HepG2 (cell line): ENCODE measurements at regions not wholly inside any gene's neighbourhood (a gene's known extent, or its start where the extent isn't known, plus 50 kb on each side); places are given as distances from the start of the nearest gene placed in this dataset.

ENCODE experiments used
- ATAC-seq: fragments of 200-7000 bp; cut with Tn5 transposase; 3 replicates; pipeline ENCODE4 v1.9.1; 2020; ENCODE audit warnings: mild to moderate bottlenecking, moderate library complexity
- BruUV-seq: library from RNA; stranded (reverse); fragments of 400-500 nt; replicated peaks from 2 replicates; lab custom pipeline; 2021; lab: Mats Ljungman, UMichigan
- CTCF ChIA-PET: fragments of 300-600 bp; formaldehyde crosslinking; extraction: SDS; loops from one replicate; lab custom pipeline; 2021; ENCODE audit warnings: low total read pairs, inconsistent platforms, low intra/inter-chr PET ratio; lab: Yijun Ruan, JAX
- POLR2A ChIA-PET: fragments of 350-600 bp; sonication (Branson Sonifier 250); formaldehyde crosslinking; loops from one replicate; lab custom pipeline; 2020; ENCODE audit warnings: antibody characterized with exemption, inconsistent platforms; lab: Yijun Ruan, JAX
- DNase-seq: peaks from one replicate; pipeline ENCODE4 v3.0.0-alpha.2; 2015; ENCODE audit warnings: low spot score
- FAIRE-seq: peaks from 3 replicates; lab custom pipeline; 2011; peaks lifted over from hg19 to GRCh38; lab: Jason Lieb, UNC
- H2AFZ ChIP-seq: one replicate; pipeline ENCODE4 v1.6.1; 2011; ENCODE audit warnings: low read length, inconsistent platforms
- H3K27ac ChIP-seq: fragments of 300-600 bp; 3 replicates; pipeline ENCODE4 v1.8.0; 2011; ENCODE audit warnings: mixed run types, mild to moderate bottlenecking, mixed read lengths, low read length, inconsistent platforms; ENCODE audit not compliant: insufficient read depth; ENCODE audit errors: extremely low read length
- H3K27me3 ChIP-seq, 2 experiments: fragments of 200-600 bp in 1 of 2; 2 replicates in 1 of 2; 3 replicates in 1 of 2; pipeline versions ENCODE4 v1.6.0 to v1.8.0; 2011; ENCODE audit warnings: low read length in 2 of 2, mild to moderate bottlenecking in 2 of 2, moderate library complexity in 2 of 2, inconsistent platforms in 1 of 2; ENCODE audit not compliant: insufficient read depth in 2 of 2, control insufficient read depth in 1 of 2
- H3K36me3 ChIP-seq, 2 experiments: fragments of 200-600 bp in 1 of 2; replicated peaks in 1 of 2; 2 replicates in 1 of 2; 3 replicates in 1 of 2; pipeline versions ENCODE4 v1.5.1 to v1.8.0; 2011; ENCODE audit warnings: low read length in 2 of 2, inconsistent platforms in 1 of 2; ENCODE audit not compliant: insufficient read depth in 2 of 2, control insufficient read depth in 1 of 2
- H3K4me1 ChIP-seq: 2 replicates; pipeline ENCODE4 v1.5.1; 2012; ENCODE audit warnings: low read length, inconsistent platforms; ENCODE audit not compliant: insufficient read depth
- H3K4me2 ChIP-seq: 2 replicates; pipeline ENCODE4 v1.6.0; 2011; ENCODE audit warnings: low read depth, low read length, inconsistent platforms
- H3K4me3 ChIP-seq, 3 experiments: fragments of 200-600 bp in 1 of 3; sonication (generic), shearing (Covaris generic) in 1 of 3; replicated peaks in 1 of 3; 2 replicates each; pipeline ENCODE4 v1.5.1; 2011 to 2016; ENCODE audit warnings: low read length in 3 of 3, inconsistent platforms in 2 of 3, low read depth in 2 of 3, mild to moderate bottlenecking in 2 of 3, control low read depth in 1 of 3, mixed read lengths in 1 of 3; ENCODE audit not compliant: insufficient read depth in 1 of 3
- H3K79me2 ChIP-seq: one replicate; pipeline ENCODE4 v1.6.1; 2011; ENCODE audit warnings: low read length, inconsistent platforms; ENCODE audit not compliant: insufficient read depth
- H3K9ac ChIP-seq: 2 replicates; pipeline ENCODE4 v1.6.0; 2011; ENCODE audit warnings: mild to moderate bottlenecking, low read depth, low read length, inconsistent platforms; ENCODE audit not compliant: insufficient read depth
- H3K9me3 ChIP-seq: 2 replicates; pipeline ENCODE4 v1.5.1; 2012; ENCODE audit warnings: mild to moderate bottlenecking, low read length
- H4K20me1 ChIP-seq: 2 replicates; pipeline ENCODE4 v1.6.0; 2011; ENCODE audit warnings: inconsistent platforms, mild to moderate bottlenecking, low read length, moderate library complexity; ENCODE audit not compliant: insufficient read depth
- ATF4 ChIP-seq, 2 experiments: fragments of 450-650 bp in 1 of 2; sonication (generic) in 1 of 2; formaldehyde crosslinking; IDR thresholded peaks; 2 replicates each; pipeline versions ENCODE4 v1.5.0 to v1.8.0; 2020 to 2022; ENCODE audit warnings: mild to moderate bottlenecking in 1 of 2, missing genetic modification reagents in 1 of 2
- CTCF ChIP-seq: sonication (generic); formaldehyde crosslinking; IDR thresholded peaks from 2 replicates; pipeline ENCODE4 v1.5.0; 2020; ENCODE audit warnings: mild to moderate bottlenecking, missing genetic modification reagents, moderate library complexity
- NCOA5 ChIP-seq: sonication (generic); formaldehyde crosslinking; IDR thresholded peaks from 2 replicates; pipeline ENCODE4 v1.4.0; 2020; ENCODE audit warnings: missing genetic modification reagents
- RCOR2 ChIP-seq: IDR thresholded peaks from 2 replicates; pipeline ENCODE4 v1.6.1; 2016; ENCODE audit warnings: missing biosample characterization, missing genetic modification reagents
- SAP130 ChIP-seq: IDR thresholded peaks from 2 replicates; pipeline ENCODE4 v1.6.1; 2016; ENCODE audit warnings: low read depth
- STAT5B ChIP-seq: sonication (generic); formaldehyde crosslinking; IDR thresholded peaks from 2 replicates; pipeline ENCODE4 v1.4.0; 2020; ENCODE audit warnings: missing genetic modification reagents
- TEAD3 ChIP-seq: optimal IDR thresholded peaks from 2 replicates; pipeline ENCODE3; 2016; ENCODE audit warnings: borderline replicate concordance
- TFAP4 ChIP-seq: sonication (generic); IDR thresholded peaks from 2 replicates; pipeline ENCODE4 v1.6.1; 2016; ENCODE audit warnings: low read depth, borderline replicate concordance
- XRCC5 ChIP-seq: fragments of 200-400 bp; formaldehyde crosslinking; optimal IDR thresholded peaks from 2 replicates; pipeline ENCODE3; 2017; ENCODE audit warnings: mild to moderate bottlenecking, low read length
- ZNF607 ChIP-seq: sonication (generic); formaldehyde crosslinking; IDR thresholded peaks from 2 replicates; pipeline ENCODE4 v1.5.1; 2020; ENCODE audit warnings: missing genetic modification reagents, mild to moderate bottlenecking, borderline replicate concordance
- ZNF652 ChIP-seq: IDR thresholded peaks from 2 replicates; pipeline ENCODE4 v1.6.1; 2016; ENCODE audit warnings: low read depth, borderline replicate concordance
- ZSCAN22 ChIP-seq: sonication (generic); formaldehyde crosslinking; IDR thresholded peaks from 2 replicates; pipeline ENCODE4 v1.4.0; 2020; ENCODE audit warnings: mild to moderate bottlenecking, missing genetic modification reagents
- WGBS: methylation state at CpG from one replicate; pipeline ENCODE4 v1.1.6; 2017; ENCODE audit warnings: low lambda C conversion rate; 5-methylcytosine and 5-hydroxymethylcytosine counted together
- in situ Hi-C: cut with HindIII; loops from 2 replicates; pipeline ENCODE4 v1.10.0; 2017; ENCODE audit warnings: low pct_unique_long_range_greater_than_20kb; ENCODE audit not compliant: extremely low pct_ligation_motif_present
- intact Hi-C: fragments of 100-400 bp; cut with micrococcal nuclease; formaldehyde crosslinking; loops from one replicate; pipeline ENCODE4 v1.10.0; 2022; ENCODE audit not compliant: unreplicated experiment
- TF ChIP-seq, protein P1 (sequence below): sonication (generic); formaldehyde crosslinking; IDR thresholded peaks from 2 replicates; pipeline ENCODE4 v1.4.0; 2020; ENCODE audit warnings: mild to moderate bottlenecking, missing genetic modification reagents

GRCh38 chr15:35145336-35145735, 60.2 kb upstream of the NANOGP8 start:
- DNase-seq = no peak
- H3K9ac ChIP-seq = no peak overlapping the region
- intact Hi-C loops = no loop called here
- FAIRE-seq = no peak
- 0 out of 2 replicates have a peak, but pooled peaks cover 8% of the 10 kb centered on the region for H3K4me1 ChIP-seq
- no TSS peak for BruUV-seq
- no peak overlapping the region for H2AFZ ChIP-seq
- in situ Hi-C loops = no loop called here
- 100% methylated on average over 1 of the region's 1 CpG for WGBS
- H3K79me2 ChIP-seq = no peaks in the 10 kb centered on the region
- no peak overlapping the region for H3K4me3 ChIP-seq
- H3K36me3 ChIP-seq = no peaks in the 10 kb centered on the region
- CTCF ChIA-PET = no interaction called here
- H3K27ac ChIP-seq = no peak overlapping the region
- TF ChIP-seq, protein P1, sequence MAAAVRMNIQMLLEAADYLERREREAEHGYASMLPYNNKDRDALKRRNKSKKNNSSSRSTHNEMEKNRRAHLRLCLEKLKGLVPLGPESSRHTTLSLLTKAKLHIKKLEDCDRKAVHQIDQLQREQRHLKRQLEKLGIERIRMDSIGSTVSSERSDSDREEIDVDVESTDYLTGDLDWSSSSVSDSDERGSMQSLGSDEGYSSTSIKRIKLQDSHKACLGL (CRISPR knock-in tag) = no peak
- no peak for TF ChIP-seq CTCF (CRISPR knock-in tag)
- no peak for TF ChIP-seq NCOA5 (CRISPR knock-in tag)
- TF ChIP-seq, all 625 proteins: peak for 0
- POLR2A ChIA-PET = no interaction called here
- Histone ChIP-seq H4K20me1 (no peaks in the 10 kb centered on the region), H3K9me3 (no peaks in the 10 kb centered on the region), H3K27me3 (no peaks in the 10 kb centered on the region), H3K4me2 (no peak overlapping the region)
- ATAC-seq = no peak

DNA sequence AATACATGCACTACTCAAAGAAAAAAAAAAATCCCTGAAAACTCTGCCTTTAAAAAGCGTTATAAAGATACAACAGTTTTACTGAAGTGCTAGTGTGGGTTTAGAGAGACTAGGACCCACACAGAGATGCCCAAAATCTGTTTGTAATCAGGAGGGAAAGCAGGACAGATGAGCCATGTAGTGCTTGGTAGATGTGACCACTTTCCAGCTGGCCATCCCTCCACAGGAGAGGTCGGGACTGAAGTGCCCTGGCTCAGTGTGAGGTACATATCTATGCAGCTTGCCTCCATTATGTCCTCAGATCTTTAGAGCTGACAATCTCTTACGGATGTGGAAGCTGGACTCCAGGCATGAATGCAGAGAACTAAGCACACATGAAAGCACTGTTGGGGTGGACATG, 57.5 kb upstream of the NANOGP8 start:
- H3K79me2 ChIP-seq = no peaks in the 10 kb centered on the region
- H3K9ac ChIP-seq = no peak overlapping the region
- in situ Hi-C loops (no loop called here), intact Hi-C loops (no loop called here)
- DNase-seq (no peak), ATAC-seq (no peak), FAIRE-seq (no peak)
- no peaks in the 10 kb centered on the region for H3K9me3 ChIP-seq
- H3K4me3 ChIP-seq = no peak overlapping the region
- 74% methylated on average over 3 of the region's 3 CpGs for WGBS
- H3K4me2 ChIP-seq = no peak overlapping the region
- CTCF ChIA-PET = no interaction called here
- POLR2A ChIA-PET = no interaction called here
- no peak overlapping the region for H3K27ac ChIP-seq
- H3K27me3 ChIP-seq = no peaks in the 10 kb centered on the region
- H3K4me1 ChIP-seq = 0 out of 2 replicates have a peak, but pooled peaks cover 8% of the 10 kb centered on the region
- H3K36me3 ChIP-seq = no peaks in the 10 kb centered on the region
- BruUV-seq = no TSS peak
- H2AFZ ChIP-seq = no peak overlapping the region
- H4K20me1 ChIP-seq = no peaks in the 10 kb centered on the region
- TF ChIP-seq ZNF607 (CRISPR knock-in tag) = no peak
- no peak for TF ChIP-seq ATF4 (CRISPR knock-in tag; IDR thresholded peaks at IDR 0.05)
- TF ChIP-seq RCOR2 (CRISPR knock-in tag) = no peak
- TF ChIP-seq ZSCAN22 (CRISPR knock-in tag) = no peak
- no peak for TF ChIP-seq STAT5B (CRISPR knock-in tag)
- TF ChIP-seq XRCC5 = no peak
- no peak for TF ChIP-seq ZNF652
- TF ChIP-seq SAP130 (CRISPR knock-in tag) = no peak
- no peak for TF ChIP-seq TEAD3
- TF ChIP-seq TFAP4 = no peak
